ENCODE measurements at regions not wholly inside any gene's neighbourhood (a gene's known extent, or its start where the extent isn't known, plus 50 kb on each side); places are given as distances from the start of the nearest gene placed in this dataset.

DNA sequence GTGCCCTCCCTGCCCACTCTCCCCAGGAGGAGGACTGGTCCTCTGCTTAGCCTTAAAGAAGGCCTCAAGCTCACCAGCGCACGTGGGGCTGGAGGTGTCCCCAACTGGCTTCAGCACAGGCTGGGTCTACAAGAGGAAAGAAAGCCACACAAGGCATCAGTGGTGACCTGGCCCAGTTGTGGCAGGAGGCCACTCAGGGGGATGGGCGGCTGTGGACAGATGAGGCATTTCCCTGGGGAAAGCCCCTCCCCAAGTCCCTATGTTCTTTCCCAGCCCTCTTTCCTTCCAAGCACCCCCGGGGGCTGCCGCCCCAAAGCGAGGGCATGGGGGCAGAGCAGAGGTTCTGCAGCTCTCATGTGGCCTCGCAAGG, 155.2 kb upstream of the TLE3 start:
- TF ChIP-seq, protein P1, sequence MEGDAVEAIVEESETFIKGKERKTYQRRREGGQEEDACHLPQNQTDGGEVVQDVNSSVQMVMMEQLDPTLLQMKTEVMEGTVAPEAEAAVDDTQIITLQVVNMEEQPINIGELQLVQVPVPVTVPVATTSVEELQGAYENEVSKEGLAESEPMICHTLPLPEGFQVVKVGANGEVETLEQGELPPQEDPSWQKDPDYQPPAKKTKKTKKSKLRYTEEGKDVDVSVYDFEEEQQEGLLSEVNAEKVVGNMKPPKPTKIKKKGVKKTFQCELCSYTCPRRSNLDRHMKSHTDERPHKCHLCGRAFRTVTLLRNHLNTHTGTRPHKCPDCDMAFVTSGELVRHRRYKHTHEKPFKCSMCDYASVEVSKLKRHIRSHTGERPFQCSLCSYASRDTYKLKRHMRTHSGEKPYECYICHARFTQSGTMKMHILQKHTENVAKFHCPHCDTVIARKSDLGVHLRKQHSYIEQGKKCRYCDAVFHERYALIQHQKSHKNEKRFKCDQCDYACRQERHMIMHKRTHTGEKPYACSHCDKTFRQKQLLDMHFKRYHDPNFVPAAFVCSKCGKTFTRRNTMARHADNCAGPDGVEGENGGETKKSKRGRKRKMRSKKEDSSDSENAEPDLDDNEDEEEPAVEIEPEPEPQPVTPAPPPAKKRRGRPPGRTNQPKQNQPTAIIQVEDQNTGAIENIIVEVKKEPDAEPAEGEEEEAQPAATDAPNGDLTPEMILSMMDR (IDR thresholded peaks at IDR 0.05): no peak
- TF ChIP-seq POLR2A (IDR thresholded peaks at IDR 0.05): no peak
